Uterus (tissue), 3 donors: ENCODE measurements at regions not wholly inside any gene's neighbourhood (a gene's known extent, or its start where the extent isn't known, plus 50 kb on each side); places are given as distances from the start of the nearest gene placed in this dataset. TPM values are rescaled to one million over a fixed set of nuclear protein-coding genes. Genes with fewer than 3 reads are reported as not detected.

Source experiments
- DNase-seq, 2 donors: peaks; one replicate each; pipeline ENCODE4 v3.0.0-alpha.2; 2019 to 2020
- H3K27ac ChIP-seq, 2 donors: fragments of 200-600 bp; sonication (generic); 1 replicate in 1 of 2; 2 replicates in 1 of 2; pipeline ENCODE4 v1.5.1; 2016 to 2018
- H3K27me3 ChIP-seq, 2 donors: fragments of 200-600 bp; sonication (generic); one replicate each; pipeline ENCODE4 v1.5.1; 2018 to 2019; ENCODE audit warnings: control low read depth in 1 of 2
- H3K36me3 ChIP-seq, 2 donors: fragments of 200-600 bp; sonication (generic); one replicate each; pipeline ENCODE4 v1.5.1; 2019; ENCODE audit warnings: control low read depth in 1 of 2
- H3K4me1 ChIP-seq, 2 donors: fragments of 200-600 bp; sonication (generic); one replicate each; pipeline ENCODE4 v1.5.1; 2018 to 2019; ENCODE audit warnings: control low read depth in 1 of 2
- H3K4me3 ChIP-seq, 2 donors: fragments of 200-600 bp; sonication (generic); 1 replicate in 1 of 2; 2 replicates in 1 of 2; pipeline ENCODE4 v1.5.1; 2018 to 2019; ENCODE audit warnings: mild to moderate bottlenecking in 1 of 2
- H3K9me3 ChIP-seq, 2 donors: fragments of 200-600 bp; sonication (generic); one replicate each; pipeline ENCODE4 v1.5.1; 2019; ENCODE audit warnings: control low read depth in 1 of 2
- POLR2A ChIP-seq, 2 donors: fragments of 450-650 bp; IDR thresholded peaks; one replicate each; pipeline ENCODE4 v1.6.1; 2016; ENCODE audit warnings: antibody characterized with exemption in 2 of 2, mild to moderate bottlenecking in 1 of 2, moderate library complexity in 1 of 2
- intact Hi-C: fragments of 100-400 bp; cut with DNase I; formaldehyde crosslinking; loops from one replicate; pipeline ENCODE4 v1.15.1; 2023; ENCODE audit warnings: low total_unique reads
- microRNA-seq: library from miRNA; unstranded; fragments of <30 nt; microRNA quantifications from one replicate; pipeline ENCODE4, GENCODE V29; 2016; ENCODE audit warnings: borderline microRNAs expressed, borderline replicate concordance
- small RNA-seq: library from RNA; depleted of rRNA; stranded (forward); fragments of <200 nt; gene quantifications from one replicate; pipeline ENCODE3, GENCODE V24; 2016
- TF ChIP-seq, protein P1 (sequence below), 4 experiments: fragments of 200-600 bp in 2 of 4; fragments of 450-650 bp in 2 of 4; sonication (generic) in 2 of 4; IDR thresholded peaks; one replicate each; pipeline ENCODE4 v1.5.1; 2016 to 2019; ENCODE audit warnings: antibody characterized with exemption in 4 of 4, mild to moderate bottlenecking in 2 of 4, moderate library complexity in 1 of 4
- donor health status: DM: yes; HTN: yes; CAD: no.

DNA sequence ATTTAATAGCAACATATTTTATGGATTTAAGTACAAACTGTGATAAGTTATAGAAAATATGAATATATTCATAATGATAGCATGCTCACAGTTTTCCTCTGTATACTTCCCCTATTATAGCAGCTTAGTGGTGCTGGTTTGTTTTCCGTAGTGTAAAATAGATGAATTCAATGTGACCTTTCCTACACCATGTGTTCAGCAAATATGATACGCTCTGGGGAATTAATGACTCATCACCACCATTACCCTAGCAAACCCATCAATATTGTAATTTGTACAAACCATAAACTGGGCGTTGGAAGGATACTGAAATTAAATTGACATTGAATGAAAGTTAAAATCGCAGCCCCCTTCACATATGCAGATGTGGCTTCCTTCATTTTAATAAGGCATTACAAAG lies 58.7 kb upstream of the CDH19 start:
- no peak overlapping the region for H3K27ac ChIP-seq
- no peaks in the 10 kb centered on the region for H3K27me3 ChIP-seq
- DNase-seq = no peak
- intact Hi-C loops = no loop called here
- H3K4me3 ChIP-seq = no peak overlapping the region
- H3K4me1 ChIP-seq = no peaks in the 10 kb centered on the region
- TF ChIP-seq, protein P1, sequence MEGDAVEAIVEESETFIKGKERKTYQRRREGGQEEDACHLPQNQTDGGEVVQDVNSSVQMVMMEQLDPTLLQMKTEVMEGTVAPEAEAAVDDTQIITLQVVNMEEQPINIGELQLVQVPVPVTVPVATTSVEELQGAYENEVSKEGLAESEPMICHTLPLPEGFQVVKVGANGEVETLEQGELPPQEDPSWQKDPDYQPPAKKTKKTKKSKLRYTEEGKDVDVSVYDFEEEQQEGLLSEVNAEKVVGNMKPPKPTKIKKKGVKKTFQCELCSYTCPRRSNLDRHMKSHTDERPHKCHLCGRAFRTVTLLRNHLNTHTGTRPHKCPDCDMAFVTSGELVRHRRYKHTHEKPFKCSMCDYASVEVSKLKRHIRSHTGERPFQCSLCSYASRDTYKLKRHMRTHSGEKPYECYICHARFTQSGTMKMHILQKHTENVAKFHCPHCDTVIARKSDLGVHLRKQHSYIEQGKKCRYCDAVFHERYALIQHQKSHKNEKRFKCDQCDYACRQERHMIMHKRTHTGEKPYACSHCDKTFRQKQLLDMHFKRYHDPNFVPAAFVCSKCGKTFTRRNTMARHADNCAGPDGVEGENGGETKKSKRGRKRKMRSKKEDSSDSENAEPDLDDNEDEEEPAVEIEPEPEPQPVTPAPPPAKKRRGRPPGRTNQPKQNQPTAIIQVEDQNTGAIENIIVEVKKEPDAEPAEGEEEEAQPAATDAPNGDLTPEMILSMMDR (IDR thresholded peaks at IDR 0.05) = no peak
- TF ChIP-seq POLR2A (IDR thresholded peaks at IDR 0.05) = no peak
- no peaks in the 10 kb centered on the region for H3K9me3 ChIP-seq
- no peaks in the 10 kb centered on the region for H3K36me3 ChIP-seq

DNA sequence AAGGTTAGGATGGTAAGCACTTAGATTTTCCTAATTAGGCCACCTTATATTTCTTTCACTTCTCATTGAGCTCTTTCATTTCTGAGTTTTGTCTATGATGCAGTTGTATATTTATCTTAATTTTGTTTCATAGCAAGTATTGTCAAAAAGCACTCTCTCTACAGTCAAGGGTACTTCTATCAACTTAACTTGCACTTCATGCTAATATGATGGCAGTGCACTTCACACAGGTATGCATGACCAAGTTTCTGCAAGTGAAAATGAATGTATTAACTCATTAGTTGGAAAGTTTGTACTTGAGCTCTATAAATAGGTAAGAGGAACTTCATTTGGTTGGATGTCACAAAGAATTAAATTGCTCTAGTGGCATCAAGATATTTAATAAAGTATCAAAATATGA lies 51.5 kb upstream of the CDH19 start:
- TF ChIP-seq, protein P1 (IDR thresholded peaks at IDR 0.05) = no peak
- no peak for TF ChIP-seq POLR2A (IDR thresholded peaks at IDR 0.05)
- no peaks in the 10 kb centered on the region for H3K4me1 ChIP-seq
- intact Hi-C loops = no loop called here
- H3K9me3 ChIP-seq = no peaks in the 10 kb centered on the region
- no peaks in the 10 kb centered on the region for H3K36me3 ChIP-seq
- no peak overlapping the region for H3K4me3 ChIP-seq
- no peak for DNase-seq
- H3K27ac ChIP-seq = no peak overlapping the region
- no peaks in the 10 kb centered on the region for H3K27me3 ChIP-seq

Small RNA genes in the stretch of these regions (microRNA-seq; reads per million reads assigned to microRNA genes)
- not detected for gene MIR5011

Small RNA genes in the stretch of these regions (small RNA-seq; reads per million reads assigned to genes)
- gene AC091042.1 = not detected
- gene MIR5011 = not detected
- gene RNU6-1037P = not detected
- gene RPL31P9 = not detected
